ENCODE measurements at regions not wholly inside any gene's neighbourhood (a gene's known extent, or its start where the extent isn't known, plus 50 kb on each side); places are given as distances from the start of the nearest gene placed in this dataset.
A peak's percentile ranks its signal among the peaks of the same experiment; 100 is the strongest.

DNA sequence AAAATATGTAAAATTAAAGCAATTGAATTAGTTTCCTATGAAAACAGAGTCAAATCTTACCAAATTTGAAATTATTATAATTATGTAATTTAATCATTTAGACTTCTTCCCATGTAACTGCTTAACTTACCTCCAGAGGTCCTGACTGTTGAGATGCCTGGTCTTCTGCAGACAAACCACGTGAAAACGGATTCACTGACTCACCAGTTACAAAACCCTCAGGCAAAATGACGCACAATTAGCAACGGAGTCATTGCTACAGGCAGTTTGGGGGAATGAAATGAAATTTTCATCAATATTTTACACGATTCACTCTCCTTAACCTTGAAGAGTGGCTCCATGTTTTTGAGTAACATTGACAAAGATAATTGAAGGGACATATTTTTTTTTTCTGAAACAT, 460.8 kb downstream of the MTRR start:
- peak; percentile 68 for DNase-seq

DNA sequence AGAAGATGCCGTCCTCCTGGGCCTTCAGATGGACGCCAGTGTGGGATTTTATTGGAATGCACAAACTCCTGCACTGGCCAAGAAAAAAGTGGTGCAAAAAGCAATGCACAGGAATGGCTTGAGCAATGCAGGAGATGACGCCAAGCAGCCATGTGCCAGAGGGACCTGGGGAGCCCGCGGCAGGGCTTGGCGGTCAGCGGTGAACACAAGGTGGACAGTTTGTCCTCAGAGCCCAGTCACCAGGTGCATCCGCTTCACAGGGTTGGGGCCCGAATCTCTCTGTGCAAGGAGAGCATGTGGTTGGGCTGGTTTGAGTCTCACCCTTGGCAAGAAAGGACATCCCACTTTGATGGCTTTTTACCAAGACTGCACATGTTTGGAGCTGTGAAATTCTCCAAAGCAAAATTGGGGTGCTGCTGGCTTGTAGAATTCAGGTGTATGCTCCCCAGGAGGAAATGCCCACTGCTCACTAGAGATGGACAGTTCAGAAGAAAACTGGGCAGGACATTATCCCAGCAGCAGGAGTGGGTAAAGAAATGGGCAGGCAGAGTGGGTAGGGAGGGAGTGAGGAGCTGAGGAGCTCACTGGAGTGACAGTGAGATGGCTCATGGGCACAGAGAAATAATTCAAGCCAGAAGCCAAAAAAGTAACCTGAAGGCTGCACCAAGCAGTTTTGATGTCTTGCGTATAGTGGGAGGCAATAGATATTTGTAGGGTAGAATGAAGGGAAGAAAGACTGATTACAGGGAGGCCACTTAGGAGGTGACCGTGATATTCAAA, 463.9 kb downstream of the MTRR start:
- no peak for DNase-seq

DNA sequence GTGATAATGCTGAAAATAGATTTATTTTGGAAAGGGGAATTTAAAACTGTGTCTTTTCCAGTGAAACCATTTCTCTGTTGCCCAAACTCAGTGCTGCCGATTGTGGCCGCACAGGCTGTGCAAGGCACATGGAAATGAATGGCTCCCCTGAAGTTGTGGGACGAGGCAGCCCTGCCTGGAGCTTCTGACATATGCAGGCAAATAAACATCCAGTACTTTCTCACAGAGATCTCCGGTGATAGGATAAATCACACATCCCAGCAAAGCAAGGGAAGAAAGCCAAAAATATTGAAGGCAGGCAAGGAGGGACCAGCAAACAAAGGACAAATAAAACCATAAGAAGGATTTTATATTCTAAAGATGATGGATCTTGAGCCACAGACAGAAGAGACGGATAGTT, 464.5 kb downstream of the MTRR start:
- no peak for DNase-seq

DNA sequence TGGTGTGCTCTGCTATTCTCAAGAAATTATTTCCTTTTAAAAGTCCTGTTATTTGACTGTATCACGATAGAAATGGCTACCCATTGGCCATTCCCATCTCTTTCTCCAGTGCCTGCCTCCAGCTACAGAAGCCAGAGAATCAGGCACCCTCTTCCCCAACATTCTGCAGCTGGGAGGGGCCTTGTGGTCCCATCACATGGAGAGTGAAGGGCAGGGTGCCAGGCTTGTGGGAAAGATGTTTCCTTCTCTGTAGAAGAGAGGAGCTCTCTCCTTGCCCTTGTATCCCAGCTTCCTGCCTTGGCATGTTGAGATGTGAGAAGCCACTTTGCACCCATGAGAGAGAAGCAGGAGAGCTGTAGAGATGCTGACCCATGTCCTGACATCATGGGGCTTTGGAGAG, 465.0 kb downstream of the MTRR start:
- DNase-seq: peak; percentile 16

DNA sequence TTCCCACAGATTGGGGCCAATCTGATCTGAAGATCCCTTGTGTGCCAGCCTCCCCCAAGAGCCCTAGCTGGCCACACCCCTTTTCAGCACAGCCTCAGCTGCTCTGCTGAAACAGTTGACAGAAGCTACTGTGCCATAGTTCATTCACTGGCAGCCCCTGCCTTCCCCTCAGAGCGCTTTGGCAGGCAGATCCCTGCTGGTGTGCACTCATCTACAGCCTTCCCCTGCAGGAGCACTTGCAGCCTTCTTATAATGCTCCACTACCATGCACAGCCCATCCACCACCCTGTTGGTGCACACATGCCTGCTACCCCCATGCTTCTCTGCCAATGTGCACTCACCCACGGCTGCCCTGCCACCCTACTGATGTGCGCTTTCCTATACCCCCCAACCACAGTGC, 471.3 kb downstream of the MTRR start:
- DNase-seq: no peak

DNA sequence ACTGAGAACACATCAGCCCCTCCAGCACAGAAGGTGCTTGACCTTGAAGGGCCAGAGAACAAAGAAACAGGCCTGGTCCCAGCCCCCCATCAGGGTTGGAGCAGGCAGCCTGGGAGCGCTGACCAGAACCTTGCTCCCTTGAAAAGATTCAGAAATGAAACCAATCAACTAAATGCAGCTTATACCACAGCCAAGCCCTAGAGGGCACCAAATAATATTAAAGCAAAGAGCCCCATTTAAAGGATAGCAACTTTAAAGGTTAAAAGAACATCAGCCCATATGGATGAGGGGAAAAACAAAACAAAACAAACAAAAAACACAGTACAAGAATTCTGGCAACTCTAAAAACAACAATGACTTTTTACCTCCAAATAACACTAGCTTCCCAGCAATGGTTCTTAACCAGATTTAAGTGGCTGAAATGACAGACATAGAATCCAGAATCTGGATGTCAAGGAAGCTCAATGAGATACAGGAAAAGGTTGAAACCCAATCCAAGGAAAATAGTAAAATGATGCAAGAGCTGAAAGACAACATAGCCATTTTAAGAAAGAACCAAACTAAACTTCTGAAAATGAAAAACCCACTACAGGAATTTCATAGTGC, 471.9 kb downstream of the MTRR start:
- DNase-seq: peak; percentile 29

DNA sequence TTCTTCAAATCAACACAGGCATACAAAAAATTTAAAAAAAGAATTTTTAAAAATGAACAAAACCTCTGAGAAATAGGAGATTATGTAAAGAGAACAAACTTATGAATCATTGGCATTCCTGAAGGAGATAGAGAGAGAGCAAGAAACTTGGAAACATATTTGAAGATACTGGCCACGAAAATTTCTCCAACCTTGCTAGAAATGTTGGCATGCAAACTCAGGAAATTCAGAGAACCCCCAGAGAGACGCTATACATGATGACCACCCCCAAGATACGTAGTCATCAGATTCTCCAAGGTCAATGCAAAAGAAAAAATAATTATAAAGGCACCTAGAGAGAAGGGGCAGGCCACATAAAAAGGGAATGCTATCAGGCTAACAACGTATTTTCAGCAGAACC, 472.5 kb downstream of the MTRR start:
- DNase-seq: no peak

DNA sequence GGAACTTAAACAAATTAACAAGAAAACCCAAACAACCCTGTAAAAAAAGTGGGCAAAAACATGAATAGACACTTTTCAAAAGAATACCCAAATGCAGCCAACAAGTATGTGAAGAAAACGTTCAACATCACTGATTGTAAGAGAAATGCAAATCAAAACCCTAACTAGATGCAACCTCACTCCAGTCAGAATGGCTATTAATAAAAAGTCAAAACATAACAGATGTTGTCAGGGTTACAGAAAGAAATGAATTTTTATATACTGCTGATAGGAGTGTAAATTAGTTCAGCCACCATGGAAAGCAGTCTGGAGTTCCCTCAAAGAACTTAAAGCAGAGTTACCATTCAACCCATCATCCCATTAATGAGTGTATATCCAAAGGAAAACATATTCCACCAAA, 479.0 kb downstream of the MTRR start:
- no peak for DNase-seq

DNA sequence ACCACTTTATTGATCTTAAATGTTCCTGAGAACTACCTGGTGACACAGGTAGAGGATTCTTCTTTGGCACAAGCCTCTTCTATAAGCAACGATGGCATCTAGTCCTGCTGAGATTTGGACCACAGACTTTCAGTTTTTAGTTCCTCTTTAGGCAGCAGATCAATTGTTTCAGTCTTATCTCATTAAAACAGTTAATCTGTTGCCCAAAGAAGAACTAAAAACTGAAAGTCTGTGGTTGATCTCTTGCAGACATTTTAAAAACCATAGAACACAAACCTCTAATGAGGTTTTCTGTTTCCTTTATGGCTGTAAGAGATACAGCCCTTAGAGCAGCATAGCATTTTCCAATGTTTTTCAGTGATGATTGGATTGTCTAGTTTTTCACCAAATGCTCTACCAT, 480.9 kb downstream of the MTRR start:
- no peak for DNase-seq

DNA sequence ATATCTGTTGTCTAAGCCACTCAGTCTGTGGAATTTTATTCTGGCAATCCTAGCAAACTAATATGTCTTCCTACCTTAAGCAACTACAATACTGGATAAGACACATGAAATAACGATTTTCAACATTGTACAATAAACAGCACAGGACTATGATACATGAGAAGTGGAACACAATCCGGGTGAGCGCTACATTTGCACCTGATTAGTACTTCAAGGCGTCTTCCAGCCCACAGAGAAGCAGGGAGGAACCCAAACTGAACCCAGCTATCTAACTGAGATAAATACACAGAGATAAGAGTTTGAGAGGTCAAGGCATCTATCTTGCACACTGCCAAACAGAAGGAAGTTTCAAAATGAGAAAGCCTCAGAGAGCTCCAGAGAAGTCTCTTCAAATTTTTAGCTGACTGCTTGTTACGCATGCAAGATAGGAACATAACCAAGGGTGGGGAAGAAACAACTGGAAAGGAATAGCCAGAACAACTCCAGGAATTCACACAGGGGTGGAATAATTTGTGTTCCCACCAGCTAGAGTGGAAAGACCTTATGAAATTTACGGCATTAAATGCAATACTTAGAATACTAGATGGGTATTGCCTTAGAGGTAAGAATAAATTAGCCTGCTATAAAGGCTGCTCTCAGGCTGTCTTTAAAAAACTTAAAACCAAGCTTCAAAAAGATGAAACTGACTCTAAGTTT, 481.8 kb downstream of the MTRR start:
- DNase-seq: no peak

DNA sequence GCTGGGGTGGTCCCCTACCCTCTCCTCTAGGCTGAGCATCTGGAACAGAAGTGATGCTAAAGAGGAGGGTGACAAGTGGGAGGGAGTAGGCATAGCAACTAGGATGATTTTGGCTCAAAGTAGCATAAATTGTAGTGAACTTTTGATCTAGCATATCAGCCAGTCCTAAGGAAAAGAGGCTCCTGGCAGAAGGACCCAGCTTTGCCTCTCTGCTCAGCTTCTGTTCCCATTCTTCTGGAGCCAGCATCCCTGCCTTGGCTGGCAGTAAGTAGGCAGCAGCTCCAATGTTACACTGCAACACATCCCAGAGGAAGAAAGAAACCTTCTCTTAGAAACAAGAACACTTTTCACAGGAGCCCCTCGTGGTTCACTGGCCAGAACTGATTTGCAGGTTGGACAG, 487.0 kb downstream of the MTRR start:
- no peak for DNase-seq

DNA sequence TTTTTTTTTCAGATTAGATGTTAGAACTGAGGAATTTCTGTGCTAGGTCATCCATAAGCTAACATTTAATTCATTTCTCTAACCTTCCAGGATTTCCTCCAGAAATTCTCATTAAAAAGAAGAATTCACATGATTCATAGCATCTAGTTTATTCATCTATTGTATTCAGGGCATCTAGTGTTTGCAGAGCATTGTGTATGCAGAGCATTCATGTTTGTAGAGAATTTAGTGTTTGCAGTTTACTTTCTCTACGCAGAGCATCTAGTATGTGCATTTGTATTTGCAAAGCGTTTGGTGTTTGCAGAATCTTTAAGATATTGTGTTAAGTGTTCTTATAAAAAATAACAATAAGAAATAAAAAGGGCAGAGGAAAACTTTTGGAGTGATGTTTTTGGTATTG, 491.1 kb downstream of the MTRR start:
- DNase-seq: no peak

DNA sequence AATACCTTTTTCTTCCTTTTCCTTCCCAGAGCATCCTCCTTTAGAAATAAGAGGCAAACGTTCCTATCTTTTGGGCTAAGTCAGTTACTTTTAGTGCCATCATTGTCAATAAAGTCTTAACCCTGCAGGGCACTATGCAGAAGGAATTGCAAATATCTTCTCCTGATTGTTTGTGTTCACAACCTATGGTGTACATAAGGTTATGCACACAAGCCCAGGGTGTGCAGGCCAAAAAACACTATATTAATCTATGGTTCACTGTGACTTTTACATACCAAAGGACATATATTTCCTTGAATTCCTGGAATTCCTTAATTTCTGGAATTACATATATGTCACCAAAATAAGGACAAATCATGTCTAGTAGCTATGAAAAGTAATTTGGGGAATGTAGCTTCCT, 493.5 kb downstream of the MTRR start:
- DNase-seq: no peak

DNA sequence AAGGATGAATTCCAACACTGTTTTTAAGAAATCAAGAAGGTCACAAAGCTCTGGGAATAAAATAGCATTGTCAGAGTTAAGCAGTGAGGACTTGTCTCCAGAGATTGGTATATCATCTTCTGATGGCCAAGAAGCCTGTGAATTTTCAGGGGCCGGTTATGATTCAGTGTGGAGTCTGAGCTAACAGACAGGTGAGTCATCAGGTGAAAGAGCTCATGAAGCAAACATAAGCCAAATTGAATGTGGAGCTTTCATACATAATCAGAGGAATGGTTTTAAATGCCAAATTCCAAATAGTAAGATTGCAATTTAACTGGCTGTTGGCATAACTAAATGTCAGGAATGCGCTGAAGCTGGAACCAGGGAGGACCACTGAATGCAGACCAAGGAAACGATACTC, 494.2 kb downstream of the MTRR start:
- no peak for DNase-seq

DNA sequence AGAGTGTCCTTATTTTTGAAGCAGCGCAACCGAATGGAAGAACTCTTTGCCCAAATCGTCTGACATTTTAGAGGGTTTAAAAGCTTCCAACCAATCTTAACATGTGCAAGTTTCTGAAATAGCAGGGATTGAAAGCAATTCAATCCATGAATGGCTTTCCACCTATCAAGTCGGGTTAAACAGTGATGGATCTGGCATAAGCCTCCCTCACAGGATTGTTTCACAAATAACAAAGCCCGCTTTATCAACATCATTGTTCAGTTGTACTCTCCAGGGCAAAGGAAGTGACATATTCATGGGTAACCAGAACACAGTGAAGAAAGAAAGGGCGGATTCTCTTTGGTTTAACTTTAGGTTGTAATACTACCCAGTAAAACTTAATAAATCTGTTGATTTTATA, 497.3 kb downstream of the MTRR start:
- DNase-seq: no peak

DNA sequence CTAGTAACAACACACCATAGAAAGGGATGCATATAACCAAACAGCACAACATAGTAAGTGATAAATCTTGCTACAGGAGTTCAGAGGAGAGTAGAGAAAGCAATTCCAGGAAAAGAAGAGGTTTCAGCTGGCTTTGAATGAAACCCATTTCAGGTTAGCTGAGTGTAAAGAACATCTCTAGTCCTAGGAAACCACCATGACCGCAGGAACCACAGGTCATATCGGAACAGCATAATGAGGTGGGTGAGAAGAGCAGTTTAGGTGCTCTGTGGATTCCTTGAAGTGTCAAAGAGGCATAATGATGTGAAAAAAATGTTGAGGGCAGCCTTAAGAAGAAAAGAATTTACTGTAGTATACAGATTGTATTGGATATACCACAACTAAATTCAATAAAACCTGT, 507.5 kb downstream of the MTRR start:
- no peak for DNase-seq

DNA sequence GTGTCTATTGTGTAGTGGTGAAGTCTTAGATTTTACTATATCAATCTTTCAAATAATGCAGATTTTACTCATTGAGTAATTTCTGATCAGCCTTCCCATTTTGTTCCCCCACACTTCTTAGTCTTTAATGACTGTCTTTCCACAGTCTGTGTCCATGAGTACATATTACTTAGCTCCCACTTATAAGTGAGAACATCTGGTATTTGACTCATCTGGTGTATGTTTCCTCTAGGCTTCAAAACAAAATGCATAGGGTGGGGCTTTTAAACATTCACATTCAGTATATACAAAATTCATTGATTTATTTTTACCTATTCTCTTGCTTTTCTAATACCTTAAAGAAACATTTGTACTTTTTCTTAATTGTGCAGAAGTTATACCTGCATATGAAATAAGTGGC, 513.0 kb downstream of the MTRR start:
- DNase-seq: no peak

DNA sequence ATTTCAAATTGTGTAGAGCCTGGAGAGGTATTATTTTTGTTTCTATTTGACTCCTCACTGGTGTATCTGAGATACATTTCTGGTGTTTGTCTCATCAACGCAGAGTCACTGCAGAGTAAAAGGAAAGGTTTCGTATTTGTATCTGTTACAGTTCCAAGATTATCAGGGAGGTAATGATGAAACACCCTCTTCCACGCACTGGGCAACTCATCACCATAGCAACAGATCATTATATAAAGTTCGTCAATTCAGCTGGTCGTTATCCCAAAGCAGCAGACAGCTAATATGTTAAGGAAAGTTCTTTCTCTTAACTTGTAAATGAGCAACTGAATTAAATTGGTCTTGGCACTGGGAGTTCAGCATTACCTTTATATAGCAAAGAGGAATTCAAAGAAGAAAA, 513.5 kb downstream of the MTRR start:
- no peak for DNase-seq

DNA sequence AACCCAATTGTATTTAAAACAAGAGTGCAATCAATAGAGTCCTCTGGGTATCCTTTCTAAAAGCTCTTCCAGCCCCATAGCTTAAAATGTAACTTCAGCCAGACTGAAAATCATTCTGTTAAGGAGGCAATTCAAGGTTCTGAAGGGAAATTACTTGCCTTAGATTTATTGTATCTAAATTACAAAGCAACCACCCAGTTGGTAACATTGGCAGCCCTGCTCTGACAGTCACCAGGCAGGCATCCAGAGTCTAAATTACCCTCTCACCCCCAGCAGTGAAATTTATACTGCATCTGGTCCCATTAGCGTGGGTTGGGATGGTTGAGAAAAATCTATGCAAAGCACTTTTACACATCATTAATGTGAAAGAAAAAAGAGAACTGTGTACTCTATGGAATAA, 514.7 kb downstream of the MTRR start:
- no peak for DNase-seq

DNA sequence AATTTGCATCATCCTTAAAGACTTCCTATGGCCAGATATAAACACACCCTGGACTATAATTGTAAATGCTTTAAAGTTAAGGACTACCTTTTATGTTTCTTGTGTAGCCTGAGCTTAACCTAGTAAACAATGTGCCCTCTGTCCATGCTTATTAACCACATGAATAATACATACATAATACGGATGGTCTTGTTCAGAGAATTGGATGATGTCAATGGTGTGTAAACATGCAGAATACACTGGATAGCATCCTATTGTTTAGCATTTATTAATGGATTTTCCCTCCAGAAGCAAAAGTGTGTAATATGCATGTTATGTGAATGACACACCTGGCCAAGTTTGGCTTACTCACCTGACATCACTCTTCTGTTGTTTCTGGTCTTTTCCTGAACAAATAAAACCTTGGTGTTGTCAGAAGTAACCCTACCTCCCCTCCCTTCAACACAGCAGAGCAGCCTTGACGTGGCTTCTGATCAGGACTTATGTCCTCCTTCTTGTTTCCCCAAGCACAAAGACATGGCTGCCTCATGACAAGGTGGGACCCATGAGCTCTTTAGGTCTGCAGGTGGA, 517.9 kb downstream of the MTRR start:
- DNase-seq: no peak

DNA sequence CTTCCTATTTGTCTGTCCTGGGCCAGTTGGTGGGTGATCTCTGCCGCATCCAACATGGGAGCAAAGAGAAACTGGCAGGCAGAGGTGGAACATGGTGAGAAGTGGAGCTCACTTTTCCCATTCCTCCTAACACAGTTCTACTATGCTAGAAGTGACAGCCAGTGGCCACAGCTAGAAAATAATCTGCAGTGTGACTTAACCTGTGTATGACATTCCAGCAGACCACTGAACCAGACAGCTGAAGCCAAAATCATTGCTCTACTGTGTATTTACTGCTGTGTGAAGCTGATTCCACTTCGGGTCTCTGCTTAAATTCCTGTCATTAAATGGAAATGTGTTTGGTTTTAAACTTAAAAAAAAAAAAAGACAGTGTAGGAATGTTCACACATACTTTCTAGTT, 523.0 kb downstream of the MTRR start:
- no peak for DNase-seq

DNA sequence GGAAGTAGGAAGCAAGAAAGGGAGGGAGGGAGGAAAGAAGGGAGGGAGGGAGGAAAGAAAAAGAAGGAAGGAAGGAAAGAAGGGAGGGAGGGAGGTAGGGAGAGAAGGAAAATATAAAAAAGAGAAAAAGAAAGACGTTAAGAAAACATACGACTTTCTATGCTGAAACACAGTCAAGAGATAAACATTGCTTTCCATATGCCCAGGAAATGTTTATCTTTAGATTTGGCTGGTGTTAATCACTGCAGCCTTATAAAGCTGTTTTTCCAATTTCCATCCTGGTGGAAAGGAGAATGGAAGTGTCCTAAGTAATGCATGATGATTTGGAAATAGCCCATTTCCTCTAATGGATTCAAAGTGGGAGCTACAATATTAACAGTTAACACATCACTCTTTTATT, 524.3 kb downstream of the MTRR start:
- DNase-seq: no peak

DNA sequence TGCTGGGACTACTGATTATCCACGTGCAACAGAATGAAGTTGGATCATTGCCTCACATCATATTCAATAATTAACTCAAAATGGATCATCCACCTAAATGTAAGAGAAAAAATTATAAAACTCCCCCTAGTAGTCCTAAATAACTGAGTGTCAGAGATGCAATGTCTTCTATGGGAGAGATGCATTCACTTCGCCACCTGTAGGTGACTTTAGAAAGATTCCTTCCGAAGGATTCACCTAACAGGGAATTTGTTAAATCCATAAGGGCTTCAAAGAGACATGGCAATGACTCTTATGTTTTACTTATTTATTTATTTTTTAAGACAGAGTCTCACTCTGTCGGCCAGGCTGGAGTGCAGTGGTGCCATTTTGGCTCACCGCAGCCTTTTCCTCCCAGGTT, 526.0 kb downstream of the MTRR start:
- no peak for DNase-seq

DNA sequence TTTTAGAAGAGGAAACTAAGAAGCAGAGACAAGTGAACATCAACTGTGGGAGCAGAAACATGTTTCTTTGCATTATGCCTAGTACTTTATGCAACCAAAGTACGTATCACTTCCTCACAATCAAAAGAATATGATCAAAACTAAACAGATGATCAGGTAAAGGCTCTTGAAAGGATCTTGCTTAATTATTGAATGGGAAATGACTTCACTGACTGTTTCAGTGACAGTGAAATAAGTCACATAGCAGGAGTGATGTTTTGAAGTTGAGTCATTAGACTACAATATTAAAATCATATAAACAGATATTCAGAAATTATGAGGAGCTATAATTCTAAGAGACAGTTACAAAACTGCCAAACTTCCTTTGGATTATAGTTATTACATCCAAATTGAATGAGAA, 527.3 kb downstream of the MTRR start:
- no peak for DNase-seq
